ENCODE measurements at regions not wholly inside any gene's neighbourhood (a gene's known extent, or its start where the extent isn't known, plus 50 kb on each side); places are given as distances from the start of the nearest gene placed in this dataset.
"Not testable (repeated sequence)": the region's sequence is repeated elsewhere in the genome, so short reads cannot be mapped to it uniquely, and the experiment has no call there.

DNA sequence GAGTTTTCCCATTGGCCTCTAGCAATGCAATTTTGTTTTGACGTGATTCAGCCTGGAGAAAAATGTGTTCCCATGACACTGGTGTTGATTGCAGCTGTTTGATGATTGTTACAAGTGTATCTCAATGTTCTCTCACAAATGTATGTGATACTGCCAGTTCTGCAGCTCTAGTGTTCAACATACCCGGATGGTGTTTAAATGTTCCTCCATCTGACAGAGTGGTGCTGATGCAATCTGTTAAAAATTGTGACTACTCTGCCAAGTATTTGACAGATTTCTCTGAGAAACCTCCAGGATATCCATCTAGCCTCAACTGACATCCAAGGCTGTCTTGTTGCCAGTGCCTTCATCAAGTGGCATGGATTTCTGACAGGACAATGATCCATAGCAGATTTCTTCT, 657.2 kb upstream of the DIAPH2 start:
- H3K27me3 ChIP-seq (ENCODE audit: control insufficient read depth, insufficient read depth, low read length) = no peaks in the 10 kb centered on the region

DNA sequence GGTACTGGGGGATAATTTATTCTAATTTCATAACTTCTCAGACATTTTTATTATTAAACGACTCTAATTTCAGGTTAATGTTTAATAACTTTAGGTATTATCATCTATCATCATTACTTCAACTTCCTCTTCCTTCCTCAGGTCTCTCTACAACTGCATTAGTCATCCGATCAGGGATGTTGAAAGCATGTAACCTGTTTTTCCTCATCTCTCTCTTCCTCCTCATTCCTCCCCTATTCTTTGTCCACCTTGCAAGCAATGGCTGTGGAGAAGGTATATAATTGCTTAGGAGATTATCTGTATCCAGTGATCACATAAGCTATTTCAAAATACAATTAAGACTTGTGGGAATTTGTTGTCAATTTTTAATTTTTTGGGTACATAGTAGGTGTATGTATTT, 632.6 kb upstream of the DIAPH2 start:
- Histone ChIP-seq H3K4me1 (ENCODE audit: control insufficient read depth, insufficient read depth, low read length) (no peaks in the 10 kb centered on the region), H3K4me3 (ENCODE audit: low read length) (no peak overlapping the region), H3K9ac (ENCODE audit: low read length) (no peak overlapping the region), H3K27ac (ENCODE audit: low read depth, low read length) (no peak overlapping the region), H3K36me3 (ENCODE audit: control insufficient read depth, insufficient read depth, low read length) (no peaks in the 10 kb centered on the region), H3K27me3 (ENCODE audit: control insufficient read depth, insufficient read depth, low read length) (no peaks in the 10 kb centered on the region)

More for the DNA sequence above, 657.2 kb upstream of the DIAPH2 start:
- Histone ChIP-seq H3K4me3 (ENCODE audit: low read length) (no peak overlapping the region), H3K36me3 (ENCODE audit: control insufficient read depth, insufficient read depth, low read length) (no peaks in the 10 kb centered on the region), H3K4me1 (ENCODE audit: control insufficient read depth, insufficient read depth, low read length) (no peaks in the 10 kb centered on the region), H3K27ac (ENCODE audit: low read depth, low read length) (no peak overlapping the region), H3K9ac (ENCODE audit: low read length) (no peak overlapping the region)

DNA sequence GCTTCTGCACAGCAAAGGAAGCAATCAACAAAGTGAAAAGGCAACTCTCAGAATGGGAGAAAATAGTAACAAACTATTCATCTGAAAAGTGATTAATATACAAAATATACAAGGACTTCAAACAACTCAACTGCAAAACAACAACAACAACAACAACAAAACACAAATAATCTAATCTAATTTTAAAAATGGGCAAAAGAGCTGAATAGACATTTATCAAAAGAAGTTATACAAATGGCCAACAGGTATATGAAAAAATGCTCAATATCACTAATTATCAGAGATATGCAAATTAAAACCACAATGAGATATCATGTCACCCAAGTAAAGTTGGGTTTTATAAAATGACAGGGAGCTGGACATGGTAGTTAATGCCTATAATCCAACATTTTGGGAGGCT, 602.8 kb upstream of the DIAPH2 start:
- H3K4me3 ChIP-seq (ENCODE audit: low read length) = no peak overlapping the region
- H3K36me3 ChIP-seq (ENCODE audit: control insufficient read depth, insufficient read depth, low read length) = no peaks in the 10 kb centered on the region
- no peaks in the 10 kb centered on the region for H3K27me3 ChIP-seq (ENCODE audit: control insufficient read depth, insufficient read depth, low read length)
- H3K27ac ChIP-seq (ENCODE audit: low read depth, low read length) = no peak overlapping the region
- H3K9ac ChIP-seq (ENCODE audit: low read length) = no peak overlapping the region
- H3K4me1 ChIP-seq (ENCODE audit: control insufficient read depth, insufficient read depth, low read length) = no peaks in the 10 kb centered on the region

DNA sequence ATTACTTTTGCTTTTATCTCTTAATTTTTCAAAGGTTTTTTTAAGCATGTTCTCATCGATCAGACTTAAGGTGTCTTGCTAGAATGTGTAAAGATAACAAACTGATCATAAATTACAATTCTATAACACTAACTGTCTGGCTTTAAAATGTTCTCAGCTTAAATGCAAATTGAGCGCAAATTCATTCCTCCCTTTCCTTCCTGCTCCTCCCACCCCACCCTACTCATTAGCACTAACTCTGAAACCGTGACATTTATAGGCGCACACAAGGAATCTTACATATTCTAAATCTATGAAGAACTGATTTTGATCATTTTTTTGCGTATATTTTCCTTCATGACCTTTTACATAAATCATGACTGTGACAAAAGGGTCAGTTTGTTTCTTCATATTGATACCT, 590.0 kb upstream of the DIAPH2 start:
- no peaks in the 10 kb centered on the region for H3K4me1 ChIP-seq (ENCODE audit: control insufficient read depth, insufficient read depth, low read length)
- no peak overlapping the region for H3K4me3 ChIP-seq (ENCODE audit: low read length)
- no peak overlapping the region for H3K27ac ChIP-seq (ENCODE audit: low read depth, low read length)
- no peaks in the 10 kb centered on the region for H3K27me3 ChIP-seq (ENCODE audit: control insufficient read depth, insufficient read depth, low read length)
- H3K9ac ChIP-seq (ENCODE audit: low read length) = no peak overlapping the region
- H3K36me3 ChIP-seq (ENCODE audit: control insufficient read depth, insufficient read depth, low read length) = no peaks in the 10 kb centered on the region

DNA sequence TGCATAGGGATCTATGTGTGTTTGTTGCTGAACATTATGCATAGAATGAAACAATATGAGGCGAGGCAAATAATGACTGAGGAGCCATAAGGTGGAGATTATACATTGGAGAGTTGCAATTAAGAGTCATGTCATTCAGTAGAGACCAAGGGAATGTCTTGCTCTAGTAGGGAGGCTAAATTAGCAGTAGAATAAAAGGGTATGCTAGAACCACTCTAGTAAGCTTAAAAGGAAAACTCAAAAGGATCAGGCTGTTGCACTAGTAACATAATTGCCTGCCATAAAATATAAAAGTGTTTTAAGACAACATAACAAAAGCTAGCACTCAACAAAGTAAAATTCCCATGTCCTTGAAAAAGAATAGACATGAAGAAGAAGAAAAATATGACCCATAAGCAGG, 586.2 kb upstream of the DIAPH2 start:
- Histone ChIP-seq H3K4me3 (ENCODE audit: low read length) (no peak overlapping the region), H3K27me3 (ENCODE audit: control insufficient read depth, insufficient read depth, low read length) (no peaks in the 10 kb centered on the region), H3K9ac (ENCODE audit: low read length) (no peak overlapping the region), H3K36me3 (ENCODE audit: control insufficient read depth, insufficient read depth, low read length) (no peaks in the 10 kb centered on the region), H3K27ac (ENCODE audit: low read depth, low read length) (no peak overlapping the region), H3K4me1 (ENCODE audit: control insufficient read depth, insufficient read depth, low read length) (no peaks in the 10 kb centered on the region)

DNA sequence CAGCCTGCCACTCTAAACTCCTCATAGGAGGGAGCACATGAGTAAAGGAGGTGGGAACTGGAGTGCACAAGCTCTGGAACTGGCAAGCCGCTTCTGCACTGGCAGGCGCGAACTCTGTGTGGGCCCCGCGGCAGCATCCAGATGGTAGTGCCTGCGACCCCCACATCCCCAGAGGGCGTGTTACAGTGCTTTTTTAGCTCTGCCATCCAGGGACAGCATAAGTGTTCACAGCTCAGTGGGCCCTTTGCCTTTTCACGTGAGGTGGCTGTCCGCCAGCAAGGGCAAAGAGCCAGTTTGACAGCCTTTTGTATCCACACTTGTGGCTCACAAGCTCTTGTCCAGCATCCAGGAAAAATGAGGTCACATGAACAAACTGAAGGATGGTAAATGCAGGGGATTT, 581.6 kb upstream of the DIAPH2 start:
- Histone ChIP-seq H3K36me3 (ENCODE audit: control insufficient read depth, insufficient read depth, low read length) (no peaks in the 10 kb centered on the region), H3K9ac (ENCODE audit: low read length) (no peak overlapping the region), H3K4me3 (ENCODE audit: low read length) (no peak overlapping the region), H3K4me1 (ENCODE audit: control insufficient read depth, insufficient read depth, low read length) (no peaks in the 10 kb centered on the region), H3K27ac (ENCODE audit: low read depth, low read length) (no peak overlapping the region), H3K27me3 (ENCODE audit: control insufficient read depth, insufficient read depth, low read length) (no peaks in the 10 kb centered on the region)

DNA sequence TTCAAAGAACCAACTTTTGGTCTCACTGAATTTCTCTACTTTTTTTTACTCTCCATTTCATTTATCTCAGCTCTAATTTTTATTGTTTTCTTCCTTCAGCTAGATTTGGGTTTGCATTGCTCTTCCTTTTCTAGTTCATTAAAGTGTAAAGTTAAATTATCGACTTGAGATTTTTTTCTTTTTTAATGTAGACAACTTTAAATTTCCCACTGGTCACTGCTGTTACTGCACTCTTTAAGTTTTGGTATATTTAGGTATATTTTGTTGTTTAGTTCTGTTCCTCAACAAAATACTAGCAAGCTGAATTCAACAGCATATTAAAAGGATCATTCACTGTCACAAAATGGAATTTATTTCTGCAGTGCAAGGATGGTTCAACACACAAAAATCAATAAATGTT, 572.0 kb upstream of the DIAPH2 start:
- Histone ChIP-seq H3K9ac (ENCODE audit: low read length) (no peak overlapping the region), H3K4me1 (ENCODE audit: control insufficient read depth, insufficient read depth, low read length) (no peaks in the 10 kb centered on the region), H3K27me3 (ENCODE audit: control insufficient read depth, insufficient read depth, low read length) (no peaks in the 10 kb centered on the region), H3K27ac (ENCODE audit: low read depth, low read length) (no peak overlapping the region), H3K4me3 (ENCODE audit: low read length) (no peak overlapping the region), H3K36me3 (ENCODE audit: control insufficient read depth, insufficient read depth, low read length) (no peaks in the 10 kb centered on the region)

DNA sequence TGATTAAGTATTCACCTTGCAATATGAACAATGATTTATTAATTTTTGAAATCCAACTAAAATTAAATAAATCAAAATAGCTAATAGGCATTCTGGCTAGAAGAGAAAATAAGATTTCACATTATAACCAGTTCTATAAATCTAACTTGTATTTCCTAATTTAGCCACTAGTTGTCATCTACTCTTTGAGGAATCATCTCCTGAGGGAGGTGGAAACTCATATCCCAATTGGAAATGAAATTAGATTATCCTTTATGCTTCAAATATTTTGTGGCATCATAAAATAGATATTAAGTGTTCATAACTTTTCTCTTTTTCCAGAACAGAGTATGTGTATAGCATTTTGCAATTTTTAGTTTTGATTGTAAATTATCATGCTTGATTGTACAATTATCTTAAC, 558.5 kb upstream of the DIAPH2 start:
- H3K9ac ChIP-seq (ENCODE audit: low read length) = no peak overlapping the region
- H3K4me3 ChIP-seq (ENCODE audit: low read length) = no peak overlapping the region
- no peaks in the 10 kb centered on the region for H3K4me1 ChIP-seq (ENCODE audit: control insufficient read depth, insufficient read depth, low read length)
- no peak overlapping the region for H3K27ac ChIP-seq (ENCODE audit: low read depth, low read length)
- no peaks in the 10 kb centered on the region for H3K36me3 ChIP-seq (ENCODE audit: control insufficient read depth, insufficient read depth, low read length)
- no peaks in the 10 kb centered on the region for H3K27me3 ChIP-seq (ENCODE audit: control insufficient read depth, insufficient read depth, low read length)

DNA sequence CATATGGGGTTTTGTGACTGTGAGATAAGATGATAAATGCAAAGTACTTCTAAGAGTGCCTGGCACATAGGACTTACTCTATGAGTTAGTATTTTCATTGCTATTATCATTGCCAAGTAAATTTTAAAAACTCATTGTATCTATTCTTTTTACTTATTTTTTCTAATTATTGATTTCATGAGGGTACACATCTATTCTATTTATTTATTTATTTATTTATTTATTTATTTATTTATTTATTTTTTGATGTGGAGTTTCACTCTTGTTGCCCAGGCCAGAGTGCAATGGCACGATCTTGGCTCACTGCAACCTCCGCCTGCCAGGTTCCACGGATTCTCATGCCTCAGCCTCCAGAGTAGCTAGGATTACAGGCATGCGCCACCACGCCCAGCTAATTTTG, 556.6 kb upstream of the DIAPH2 start:
- not testable (repeated sequence) for H3K4me3 ChIP-seq (ENCODE audit: low read length); H3K4me1 ChIP-seq (ENCODE audit: control insufficient read depth, insufficient read depth, low read length); H3K27me3 ChIP-seq (ENCODE audit: control insufficient read depth, insufficient read depth, low read length); H3K36me3 ChIP-seq (ENCODE audit: control insufficient read depth, insufficient read depth, low read length); H3K9ac ChIP-seq (ENCODE audit: low read length); H3K27ac ChIP-seq (ENCODE audit: low read depth, low read length)

DNA sequence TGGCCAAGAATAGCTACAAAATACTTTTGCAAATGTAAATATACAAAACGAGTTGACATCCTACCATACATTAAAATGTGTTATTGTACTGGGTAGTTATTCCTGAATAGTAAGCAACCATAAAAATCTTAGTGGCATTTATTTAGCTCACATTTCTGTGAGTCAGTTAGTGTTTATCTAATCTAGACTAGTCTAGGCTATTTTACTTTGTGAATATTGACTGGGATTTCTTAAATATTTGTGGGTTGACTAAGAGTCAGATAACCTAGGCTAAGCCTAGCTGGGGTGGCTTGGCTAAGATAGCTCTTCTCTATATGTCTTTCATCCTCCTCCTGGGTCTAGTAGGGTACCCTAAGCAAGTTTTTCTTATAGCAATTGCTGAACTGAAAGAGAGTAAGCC, 543.8 kb upstream of the DIAPH2 start:
- Histone ChIP-seq H3K27me3 (ENCODE audit: control insufficient read depth, insufficient read depth, low read length) (no peaks in the 10 kb centered on the region), H3K4me1 (ENCODE audit: control insufficient read depth, insufficient read depth, low read length) (no peaks in the 10 kb centered on the region), H3K36me3 (ENCODE audit: control insufficient read depth, insufficient read depth, low read length) (no peaks in the 10 kb centered on the region), H3K4me3 (ENCODE audit: low read length) (no peak overlapping the region), H3K9ac (ENCODE audit: low read length) (no peak overlapping the region), H3K27ac (ENCODE audit: low read depth, low read length) (no peak overlapping the region)

DNA sequence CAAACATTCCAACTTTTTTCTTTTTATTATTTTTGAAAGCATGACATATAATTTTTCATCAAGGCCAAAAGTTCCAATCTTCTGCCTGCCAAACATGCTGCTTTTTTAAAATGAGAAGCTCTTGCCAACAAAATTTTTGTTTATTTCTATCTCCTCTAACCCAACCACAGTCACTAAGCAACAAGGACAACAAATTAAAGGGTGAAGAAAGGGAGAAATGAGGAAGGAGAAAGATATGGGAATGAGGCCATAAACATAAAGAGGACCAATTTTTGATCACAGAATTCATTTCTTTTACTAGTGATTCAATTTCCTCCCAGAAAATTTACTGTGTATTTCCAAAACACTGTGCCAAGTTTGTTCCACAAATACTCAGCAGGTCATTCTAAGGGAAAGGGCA, 537.0 kb upstream of the DIAPH2 start:
- Histone ChIP-seq H3K27ac (ENCODE audit: low read depth, low read length) (no peak overlapping the region), H3K4me1 (ENCODE audit: control insufficient read depth, insufficient read depth, low read length) (peaks cover 4% of the 10 kb centered on the region), H3K4me3 (ENCODE audit: low read length) (no peak overlapping the region), H3K9ac (ENCODE audit: low read length) (no peak overlapping the region), H3K36me3 (ENCODE audit: control insufficient read depth, insufficient read depth, low read length) (no peaks in the 10 kb centered on the region), H3K27me3 (ENCODE audit: control insufficient read depth, insufficient read depth, low read length) (no peaks in the 10 kb centered on the region)

DNA sequence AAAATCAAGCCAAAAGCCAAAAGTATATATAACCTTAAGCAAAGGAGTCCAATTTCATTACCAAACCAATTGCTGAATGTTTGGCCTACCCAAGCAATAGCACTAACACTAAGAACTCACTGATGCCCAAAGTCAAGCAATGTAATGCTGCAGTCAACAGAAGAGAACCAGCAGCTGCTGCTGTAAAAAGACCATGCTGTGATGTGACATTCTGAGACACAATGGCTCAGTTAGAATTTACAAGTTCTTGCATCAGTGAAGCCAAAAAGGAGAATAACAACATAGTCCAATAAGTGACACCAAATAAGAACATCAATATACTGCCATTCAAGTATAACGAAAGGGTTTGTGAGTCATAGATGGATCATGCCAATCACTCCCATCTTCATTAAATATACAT, 514.0 kb upstream of the DIAPH2 start:
- Histone ChIP-seq H3K4me3 (ENCODE audit: low read length) (no peak overlapping the region), H3K27me3 (ENCODE audit: control insufficient read depth, insufficient read depth, low read length) (no peaks in the 10 kb centered on the region), H3K4me1 (ENCODE audit: control insufficient read depth, insufficient read depth, low read length) (no peaks in the 10 kb centered on the region), H3K27ac (ENCODE audit: low read depth, low read length) (no peak overlapping the region), H3K36me3 (ENCODE audit: control insufficient read depth, insufficient read depth, low read length) (no peaks in the 10 kb centered on the region), H3K9ac (ENCODE audit: low read length) (no peak overlapping the region)

DNA sequence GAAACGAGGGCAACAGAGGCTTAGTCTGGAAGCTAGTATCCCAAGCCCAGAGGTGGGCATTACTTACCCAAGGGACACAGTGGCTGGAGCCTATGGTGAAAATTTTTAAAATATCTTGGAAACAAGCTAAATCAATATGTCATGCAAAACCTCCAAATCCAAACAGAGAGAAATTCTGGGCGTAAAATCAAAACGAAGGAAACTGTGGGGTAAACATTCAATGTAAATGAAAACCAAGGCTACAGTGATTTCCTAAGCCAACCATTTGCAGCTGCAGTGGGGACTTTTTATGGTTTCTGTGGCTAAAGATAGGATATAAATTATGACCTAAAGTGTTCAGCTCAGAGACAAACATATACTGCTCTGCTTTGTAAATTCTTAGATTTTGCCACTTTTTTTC, 507.7 kb upstream of the DIAPH2 start:
- no peaks in the 10 kb centered on the region for H3K4me1 ChIP-seq (ENCODE audit: control insufficient read depth, insufficient read depth, low read length)
- no peaks in the 10 kb centered on the region for H3K36me3 ChIP-seq (ENCODE audit: control insufficient read depth, insufficient read depth, low read length)
- no peak overlapping the region for H3K27ac ChIP-seq (ENCODE audit: low read depth, low read length)
- H3K9ac ChIP-seq (ENCODE audit: low read length) = no peak overlapping the region
- no peak overlapping the region for H3K4me3 ChIP-seq (ENCODE audit: low read length)
- H3K27me3 ChIP-seq (ENCODE audit: control insufficient read depth, insufficient read depth, low read length) = no peaks in the 10 kb centered on the region

DNA sequence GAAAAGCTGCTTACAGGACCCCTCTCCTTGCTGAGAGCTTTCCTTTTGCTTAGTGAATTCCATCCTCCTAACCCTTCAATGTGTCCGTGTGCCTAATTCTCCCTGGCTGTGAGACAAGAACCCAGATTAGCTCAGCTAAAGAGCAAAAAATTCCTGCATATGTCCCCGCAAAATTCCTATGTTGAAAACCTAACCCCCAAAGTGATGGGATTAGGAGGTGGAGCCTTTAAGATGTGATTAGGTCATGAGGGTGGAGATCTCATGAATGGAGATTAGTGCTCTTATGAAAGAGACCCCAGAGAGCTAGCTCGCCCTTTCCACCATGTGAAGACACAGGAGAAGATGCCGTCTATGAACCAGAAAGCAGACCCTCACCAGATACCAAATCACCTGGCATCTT, 503.0 kb upstream of the DIAPH2 start:
- Histone ChIP-seq H3K4me3 (ENCODE audit: low read length) (no peak overlapping the region), H3K4me1 (ENCODE audit: control insufficient read depth, insufficient read depth, low read length) (no peaks in the 10 kb centered on the region), H3K27ac (ENCODE audit: low read depth, low read length) (no peak overlapping the region), H3K27me3 (ENCODE audit: control insufficient read depth, insufficient read depth, low read length) (no peaks in the 10 kb centered on the region), H3K9ac (ENCODE audit: low read length) (no peak overlapping the region), H3K36me3 (ENCODE audit: control insufficient read depth, insufficient read depth, low read length) (no peaks in the 10 kb centered on the region)

Measured in rectal smooth muscle tissue (tissue), 1 donor.